HG03175 (cell line): ENCODE measurements at regions not wholly inside any gene's neighbourhood (a gene's known extent, or its start where the extent isn't known, plus 50 kb on each side); places are given as distances from the start of the nearest gene placed in this dataset.
"Not testable (repeated sequence)": the region's sequence is repeated elsewhere in the genome, so short reads cannot be mapped to it uniquely, and the experiment has no call there.

Source experiments
- ATAC-seq: cut with Tn5 transposase; IDR thresholded peaks from one replicate; pipeline ENCODE4 v1.9.1; 2021; ENCODE audit warnings: mild to moderate bottlenecking, moderate library complexity; ENCODE audit not compliant: unreplicated experiment

DNA sequence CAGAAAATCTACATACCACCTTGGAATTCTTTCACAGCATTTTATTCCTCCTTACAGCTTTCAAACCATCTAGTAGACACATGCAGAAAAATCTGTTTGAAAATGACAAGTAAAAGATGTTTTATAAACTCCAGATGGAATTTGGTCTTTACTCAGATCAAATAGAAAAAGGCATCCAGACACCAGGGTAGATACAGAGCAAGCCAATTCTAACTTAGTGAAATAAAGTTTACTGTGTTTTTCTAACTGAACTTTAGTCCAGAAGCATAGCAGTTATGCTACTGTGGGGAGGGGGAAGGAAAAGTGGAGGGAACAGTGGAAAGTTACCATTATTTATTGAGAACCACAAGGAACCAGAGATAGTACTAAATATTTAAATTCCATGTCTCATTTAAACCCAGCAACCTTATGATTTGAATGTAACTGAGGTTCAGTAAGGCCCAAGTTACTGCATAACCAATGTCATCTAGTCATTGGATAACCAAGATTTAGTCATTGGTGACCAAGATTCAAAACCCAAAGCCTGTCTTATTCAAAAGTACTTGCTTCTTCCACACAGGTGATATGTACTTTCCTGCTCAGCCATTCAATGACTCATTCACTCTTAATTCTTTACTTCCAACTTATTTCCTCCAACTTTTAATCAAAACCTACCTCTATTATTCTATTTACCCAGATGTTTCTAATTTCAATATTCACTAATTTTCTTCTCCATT lies 57.7 kb downstream of the RAD51AP2 start:
- no peak for ATAC-seq

DNA sequence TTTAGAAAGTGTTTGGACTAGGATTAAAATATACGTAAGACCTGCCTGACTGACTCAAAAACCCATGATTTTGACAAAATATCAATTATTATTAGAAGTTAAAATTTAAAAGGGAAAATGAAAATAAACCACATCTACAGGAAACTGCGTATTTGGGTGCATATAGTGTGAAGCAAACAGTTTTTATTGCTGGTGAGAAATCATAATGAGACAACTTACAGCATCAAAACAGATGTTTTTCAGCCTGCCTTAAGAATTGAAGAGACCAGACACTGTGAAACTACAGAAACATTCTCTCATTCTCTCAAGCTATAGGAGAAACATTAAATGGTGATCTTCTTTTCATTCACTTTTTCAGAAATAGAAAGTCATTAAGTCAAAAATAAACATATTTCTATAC lies 62.9 kb downstream of the RAD51AP2 start:
- ATAC-seq = no peak

GRCh38 chr2:17446191-17446590 lies 72.0 kb downstream of the RAD51AP2 start:
- ATAC-seq = not testable (repeated sequence)

- ATAC-seq = no peak
Observed at GRCh38 chr2:17445744-17446143, 72.5 kb downstream of the RAD51AP2 start.

GRCh38 chr2:17442334-17442733 lies 75.9 kb downstream of the RAD51AP2 start:
- no peak for ATAC-seq

GRCh38 chr2:17441790-17442189 lies 76.5 kb downstream of the RAD51AP2 start:
- ATAC-seq = no peak

DNA sequence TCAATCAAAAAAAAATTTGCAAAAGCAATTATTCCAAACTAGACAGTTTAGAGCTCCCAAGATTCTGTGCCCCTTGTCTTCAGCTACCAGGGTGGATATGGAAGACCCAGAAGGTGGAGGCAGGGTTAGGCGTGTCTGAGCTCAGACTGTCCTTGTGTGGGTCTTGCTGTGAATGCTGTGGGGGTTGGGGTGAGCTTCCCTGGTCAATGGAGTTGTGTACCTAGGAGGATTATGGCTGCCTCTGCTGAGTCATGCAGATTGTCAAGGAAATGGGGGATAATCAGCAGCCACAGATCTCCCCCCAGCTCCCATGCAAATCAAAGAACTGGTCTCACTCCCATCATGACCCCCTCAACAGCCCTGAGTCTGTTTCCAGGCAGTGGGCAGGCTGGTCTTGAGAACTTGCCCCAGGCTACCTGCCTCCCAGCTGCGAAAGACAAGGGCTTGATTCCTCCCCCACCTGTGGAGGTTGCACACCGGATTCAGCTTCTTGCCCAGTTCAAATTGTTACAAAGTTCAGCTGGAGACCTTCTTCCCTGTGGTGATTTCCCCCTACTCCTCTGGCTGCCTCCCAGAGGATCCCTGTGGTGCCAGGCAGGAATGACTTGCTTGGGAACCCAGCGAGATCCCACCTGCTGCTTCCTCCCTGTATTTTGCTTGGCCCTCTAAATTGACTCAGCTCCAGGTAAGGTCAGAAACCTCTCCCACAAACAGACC lies 77.0 kb downstream of the RAD51AP2 start:
- ATAC-seq = no peak

GRCh38 chr2:17430326-17430725 lies 87.9 kb downstream of the RAD51AP2 start:
- no peak for ATAC-seq

DNA sequence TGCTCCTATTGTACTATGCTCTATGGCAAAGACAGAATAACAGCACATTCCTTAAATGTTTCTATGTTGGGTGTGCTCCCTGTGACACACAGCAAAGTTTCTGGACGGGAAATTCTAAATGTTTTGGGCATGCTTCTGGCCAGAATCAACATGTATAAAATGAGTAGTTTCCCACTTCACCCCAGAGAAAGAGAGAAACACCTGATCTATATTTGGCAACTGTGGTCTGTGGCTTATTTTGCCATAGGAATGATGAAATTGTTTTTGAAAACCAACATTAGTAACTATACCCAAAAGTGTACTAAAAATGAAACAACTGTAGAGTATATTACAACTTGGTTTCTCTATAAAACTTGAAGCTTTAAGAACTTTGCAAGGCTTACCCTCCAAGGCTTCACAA lies 89.1 kb downstream of the RAD51AP2 start:
- ATAC-seq = no peak

DNA sequence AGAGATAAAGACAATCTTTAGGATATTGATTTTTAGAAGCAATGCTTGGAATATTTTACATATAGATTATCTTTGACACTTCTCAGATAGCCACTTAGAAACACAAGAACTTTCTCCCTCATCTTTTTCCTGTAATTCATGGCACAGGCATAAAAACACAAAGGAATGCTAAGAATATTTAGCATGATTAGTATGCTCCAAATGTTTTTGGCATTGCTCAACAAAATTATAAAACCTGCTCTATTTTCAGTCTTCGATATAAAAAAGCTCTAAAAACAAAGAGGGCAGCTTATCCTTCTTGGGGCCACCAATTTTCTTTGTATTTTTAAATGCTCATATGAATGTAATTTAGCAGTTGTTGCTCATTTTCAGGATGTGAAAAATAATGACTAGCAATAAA lies 90.8 kb downstream of the RAD51AP2 start:
- no peak for ATAC-seq

GRCh38 chr2:17426743-17427142 lies 91.5 kb downstream of the RAD51AP2 start:
- no peak for ATAC-seq

DNA sequence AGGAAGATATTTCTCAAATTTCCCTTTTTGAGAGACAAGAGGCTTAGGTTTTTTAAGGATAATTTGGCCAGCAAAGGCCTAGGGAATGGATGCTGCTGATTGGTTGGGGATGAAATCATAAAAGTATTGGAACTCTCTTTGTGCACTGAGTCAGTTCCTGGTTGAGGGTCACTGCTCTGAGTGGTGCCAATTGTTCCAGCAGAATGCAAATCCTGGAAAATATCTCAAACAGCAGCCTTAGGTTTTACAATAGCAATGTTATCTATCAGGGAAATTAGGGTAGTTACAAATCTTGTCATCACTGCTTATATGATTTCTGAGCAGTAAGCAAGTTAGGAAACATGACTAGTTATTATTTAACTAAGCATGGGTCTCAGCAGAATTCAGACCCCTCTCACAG lies 96.2 kb downstream of the RAD51AP2 start:
- no peak for ATAC-seq

DNA sequence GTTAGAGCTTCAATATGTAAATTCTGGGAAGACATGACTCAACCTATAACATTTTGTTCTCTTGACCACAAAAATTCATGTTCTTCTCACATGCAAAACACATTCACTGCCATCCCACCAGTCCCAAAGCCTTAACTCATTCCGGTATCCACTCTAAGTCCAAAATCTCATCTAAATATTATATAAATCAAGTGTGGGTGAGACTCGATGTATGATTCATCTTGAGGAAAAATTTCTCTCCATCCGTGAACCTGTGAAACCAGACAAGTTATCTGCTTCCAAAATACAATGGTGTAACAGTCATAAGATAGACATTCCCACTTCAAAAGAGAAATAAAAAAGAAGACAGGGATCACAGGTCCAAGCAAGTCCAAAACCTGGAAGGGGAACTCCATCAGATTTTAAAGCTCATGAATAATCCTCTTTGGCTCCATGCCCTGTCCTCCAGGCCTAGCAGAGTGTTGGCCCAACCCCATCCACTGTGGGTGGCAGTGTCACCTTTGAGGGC lies 101.3 kb downstream of the RAD51AP2 start:
- ATAC-seq = no peak

GRCh38 chr2:17413036-17413435 lies 105.2 kb downstream of the RAD51AP2 start:
- ATAC-seq = no peak

- ATAC-seq = no peak
Observed at GRCh38 chr2:17401096-17401495, 117.1 kb downstream of the RAD51AP2 start.

- no peak for ATAC-seq
Observed at GRCh38 chr2:17398770-17399169, 119.5 kb downstream of the RAD51AP2 start.

- ATAC-seq = no peak
Observed at GRCh38 chr2:17388798-17389197, 129.4 kb downstream of the RAD51AP2 start.

GRCh38 chr2:17387591-17387990 lies 130.6 kb downstream of the RAD51AP2 start:
- no peak for ATAC-seq

DNA sequence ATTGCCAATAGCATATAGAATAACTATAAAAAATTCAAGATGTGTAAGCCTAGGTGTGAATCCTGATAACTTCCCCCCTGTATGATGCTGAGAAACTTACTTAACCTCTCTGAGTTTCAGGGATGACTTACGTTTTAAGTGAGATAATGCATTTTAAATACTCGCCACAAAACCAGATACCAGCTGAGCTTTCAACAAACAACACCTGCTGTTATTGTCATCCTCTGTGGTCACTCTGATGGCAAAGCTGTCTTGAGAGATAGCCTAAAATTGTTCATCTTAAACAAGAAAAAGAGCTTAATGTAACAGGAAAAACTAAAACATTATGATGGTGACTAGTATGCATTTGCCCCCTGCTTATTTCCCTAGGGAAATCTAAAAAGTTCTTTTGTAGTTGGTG lies 131.5 kb downstream of the RAD51AP2 start:
- no peak for ATAC-seq

- ATAC-seq = no peak
Observed at GRCh38 chr2:17380003-17380402, 138.2 kb downstream of the RAD51AP2 start.

DNA sequence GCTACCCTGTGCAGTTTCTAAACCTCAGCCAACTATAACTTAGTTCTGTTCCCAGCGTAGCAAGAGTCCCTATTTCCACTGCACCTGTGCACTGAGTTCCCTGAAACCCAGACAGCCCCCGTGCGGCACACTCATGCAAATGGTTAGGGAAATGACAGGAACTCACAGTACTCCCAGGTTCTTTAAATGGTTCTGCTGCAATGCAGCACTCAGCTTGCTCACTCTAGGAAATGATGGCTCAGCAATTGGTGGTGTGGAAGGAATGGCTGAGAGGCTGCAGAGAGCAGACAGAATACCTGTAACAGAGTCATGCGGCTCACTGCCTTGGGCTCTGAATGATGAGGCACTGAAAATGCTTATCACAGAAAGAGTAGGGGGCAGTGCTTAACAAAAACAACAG lies 143.0 kb downstream of the RAD51AP2 start:
- ATAC-seq = no peak

GRCh38 chr2:17373741-17374140 lies 144.5 kb downstream of the RAD51AP2 start:
- ATAC-seq = no peak
